Left ventricle myocardium inferior (tissue), 1 donor: ENCODE measurements at regions not wholly inside any gene's neighbourhood (a gene's known extent, or its start where the extent isn't known, plus 50 kb on each side); places are given as distances from the start of the nearest gene placed in this dataset.

Experiments
- DNase-seq: peaks from one replicate; pipeline ENCODE4 v3.0.0-alpha.2; 2020
- H3K27ac ChIP-seq: fragments of 200-600 bp; replicated peaks from 2 replicates; pipeline ENCODE4 v1.8.0; 2021
- H3K27me3 ChIP-seq: fragments of 200-600 bp; 2 replicates; pipeline ENCODE4 v1.8.0; 2021; ENCODE audit warnings: low read depth
- H3K36me3 ChIP-seq: fragments of 200-600 bp; 2 replicates; pipeline ENCODE4 v1.8.0; 2021
- H3K4me1 ChIP-seq: fragments of 200-600 bp; 2 replicates; pipeline ENCODE4 v1.8.0; 2021
- H3K4me3 ChIP-seq: fragments of 200-600 bp; 2 replicates; pipeline ENCODE4 v1.8.0; 2021; ENCODE audit warnings: mild to moderate bottlenecking, moderate library complexity
- H3K9me3 ChIP-seq: fragments of 200-600 bp; replicated peaks from 2 replicates; pipeline ENCODE4 v1.8.0; 2021
- intact Hi-C: fragments of 100-400 bp; cut with micrococcal nuclease; formaldehyde crosslinking; loops from one replicate; pipeline ENCODE4 v1.11.0; 2022
- TF ChIP-seq, protein P1 (sequence below): fragments of 200-600 bp; IDR thresholded peaks from 2 replicates; pipeline ENCODE4 v1.8.0; 2021; ENCODE audit warnings: antibody characterized with exemption, mild to moderate bottlenecking, borderline replicate concordance
- donor health status: DM: no; HTN: yes; CAD: no; lungs with severe emphysema.

DNA sequence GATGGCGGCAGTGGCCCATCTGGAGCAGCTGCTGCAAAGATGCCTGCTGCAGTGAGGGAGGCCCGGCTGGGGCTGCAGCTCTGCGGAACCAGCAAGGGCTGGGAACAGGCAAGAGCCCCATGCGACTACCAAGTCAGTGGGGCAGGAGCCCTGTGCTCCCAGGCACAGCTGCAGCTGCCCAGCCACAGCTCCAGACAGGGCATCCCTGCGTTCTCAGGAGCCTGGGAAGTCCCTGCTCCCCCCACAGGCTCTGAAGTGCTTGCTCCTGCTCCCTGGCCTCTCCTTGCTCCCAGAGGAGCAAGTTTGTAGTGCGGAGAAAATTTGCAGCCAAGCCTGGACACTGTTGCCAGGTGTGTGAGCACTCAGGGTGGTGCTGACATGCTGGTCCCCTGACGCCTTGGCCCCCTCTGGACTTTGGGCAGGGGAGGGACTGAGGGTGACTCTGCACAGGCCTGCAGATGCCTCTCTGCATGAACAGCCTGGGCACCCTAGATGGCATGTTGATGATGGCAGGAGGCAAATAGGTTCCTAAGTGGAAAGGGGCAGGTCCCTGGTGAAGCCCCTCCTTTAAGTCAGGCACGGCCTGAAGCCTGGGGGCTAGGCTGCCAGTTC is 105.6 kb downstream of the LYZL1 start:
- no peak for DNase-seq

DNA sequence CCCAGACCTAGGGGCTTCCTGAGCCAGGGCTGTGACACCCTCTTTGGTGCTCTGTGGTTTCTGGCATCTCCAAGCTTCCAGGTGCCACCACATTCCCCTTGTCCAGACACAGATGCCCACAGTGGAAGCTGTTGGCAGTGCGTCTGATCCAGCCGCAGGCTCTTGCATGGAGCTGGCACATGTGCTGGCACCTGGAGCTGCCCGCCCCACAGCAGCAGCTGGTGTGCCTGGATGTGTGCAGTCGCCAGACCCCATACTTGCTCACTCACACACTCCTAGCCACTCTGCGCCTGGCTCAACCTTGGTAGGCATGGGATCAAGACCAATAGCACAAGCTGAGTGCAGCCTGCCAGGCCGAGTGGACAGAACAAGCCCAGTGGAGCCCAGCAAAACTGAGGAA is 106.5 kb downstream of the LYZL1 start:
- Histone ChIP-seq H3K27me3 (no peaks in the 10 kb centered on the region), H3K27ac (no peak overlapping the region), H3K9me3 (peaks cover under 1% of the 10 kb centered on the region), H3K36me3 (no peaks in the 10 kb centered on the region), H3K4me3 (no peak overlapping the region), H3K4me1 (no peaks in the 10 kb centered on the region)
- intact Hi-C loops: no loop called here
- no peak for DNase-seq
- TF ChIP-seq, protein P1, sequence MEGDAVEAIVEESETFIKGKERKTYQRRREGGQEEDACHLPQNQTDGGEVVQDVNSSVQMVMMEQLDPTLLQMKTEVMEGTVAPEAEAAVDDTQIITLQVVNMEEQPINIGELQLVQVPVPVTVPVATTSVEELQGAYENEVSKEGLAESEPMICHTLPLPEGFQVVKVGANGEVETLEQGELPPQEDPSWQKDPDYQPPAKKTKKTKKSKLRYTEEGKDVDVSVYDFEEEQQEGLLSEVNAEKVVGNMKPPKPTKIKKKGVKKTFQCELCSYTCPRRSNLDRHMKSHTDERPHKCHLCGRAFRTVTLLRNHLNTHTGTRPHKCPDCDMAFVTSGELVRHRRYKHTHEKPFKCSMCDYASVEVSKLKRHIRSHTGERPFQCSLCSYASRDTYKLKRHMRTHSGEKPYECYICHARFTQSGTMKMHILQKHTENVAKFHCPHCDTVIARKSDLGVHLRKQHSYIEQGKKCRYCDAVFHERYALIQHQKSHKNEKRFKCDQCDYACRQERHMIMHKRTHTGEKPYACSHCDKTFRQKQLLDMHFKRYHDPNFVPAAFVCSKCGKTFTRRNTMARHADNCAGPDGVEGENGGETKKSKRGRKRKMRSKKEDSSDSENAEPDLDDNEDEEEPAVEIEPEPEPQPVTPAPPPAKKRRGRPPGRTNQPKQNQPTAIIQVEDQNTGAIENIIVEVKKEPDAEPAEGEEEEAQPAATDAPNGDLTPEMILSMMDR: no peak

More for the DNA sequence above, 105.6 kb downstream of the LYZL1 start:
- TF ChIP-seq, protein P1: no peak
- intact Hi-C loops: no loop called here
- Histone ChIP-seq H3K4me1 (no peaks in the 10 kb centered on the region), H3K4me3 (no peak overlapping the region), H3K27ac (no peak overlapping the region), H3K9me3 (no peaks in the 10 kb centered on the region), H3K27me3 (no peaks in the 10 kb centered on the region), H3K36me3 (no peaks in the 10 kb centered on the region)

DNA sequence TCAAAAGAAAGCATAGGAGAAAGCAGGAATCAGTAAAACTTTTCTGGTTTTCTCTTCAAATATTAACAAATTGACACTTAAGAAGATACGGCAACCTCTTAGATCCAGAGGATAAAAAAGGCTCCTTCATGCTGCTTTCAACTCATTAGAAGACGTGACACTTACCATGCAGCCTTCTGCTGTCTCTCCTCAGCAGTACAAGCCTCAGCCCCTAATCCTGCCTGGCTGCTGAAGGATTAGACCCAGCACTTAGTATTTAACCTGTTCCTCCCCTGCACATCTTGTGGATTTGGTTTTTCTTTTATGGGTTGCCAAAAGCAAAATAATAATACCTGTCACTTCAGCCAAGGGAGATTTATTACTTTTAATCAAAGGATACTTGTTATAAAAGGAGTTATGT is 108.4 kb downstream of the LYZL1 start:
- no peak overlapping the region for H3K27ac ChIP-seq
- no peaks in the 10 kb centered on the region for H3K36me3 ChIP-seq
- TF ChIP-seq, protein P1: no peak
- H3K27me3 ChIP-seq: no peaks in the 10 kb centered on the region
- H3K4me3 ChIP-seq: no peak overlapping the region
- DNase-seq: no peak
- H3K4me1 ChIP-seq: no peaks in the 10 kb centered on the region
- intact Hi-C loops: no loop called here
- H3K9me3 ChIP-seq: peaks cover 15% of the 10 kb centered on the region

DNA sequence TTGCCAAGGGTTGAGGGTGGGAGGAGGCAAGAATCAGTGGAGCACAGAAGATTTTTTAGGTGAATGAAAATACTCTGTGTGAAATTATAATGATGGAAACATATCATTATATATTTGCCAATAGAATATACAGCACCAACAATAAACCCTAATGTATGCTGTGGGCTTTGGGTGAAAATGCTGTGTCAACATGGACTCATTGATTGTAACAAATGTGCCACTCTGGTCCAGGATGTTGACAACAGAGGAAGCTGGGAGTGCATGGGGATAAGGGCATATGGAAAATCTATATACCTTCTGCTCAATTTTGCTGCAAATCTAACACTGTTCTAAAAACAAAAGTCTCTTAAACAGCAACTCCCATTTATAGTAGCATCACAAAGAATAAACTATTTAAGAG is 114.3 kb downstream of the LYZL1 start:
- Histone ChIP-seq H3K36me3 (no peaks in the 10 kb centered on the region), H3K27ac (no peak overlapping the region), H3K9me3 (peaks cover 21% of the 10 kb centered on the region), H3K27me3 (no peaks in the 10 kb centered on the region), H3K4me1 (no peaks in the 10 kb centered on the region), H3K4me3 (no peak overlapping the region)
- no peak for DNase-seq
- intact Hi-C loops: no loop called here
- TF ChIP-seq, protein P1: no peak

DNA sequence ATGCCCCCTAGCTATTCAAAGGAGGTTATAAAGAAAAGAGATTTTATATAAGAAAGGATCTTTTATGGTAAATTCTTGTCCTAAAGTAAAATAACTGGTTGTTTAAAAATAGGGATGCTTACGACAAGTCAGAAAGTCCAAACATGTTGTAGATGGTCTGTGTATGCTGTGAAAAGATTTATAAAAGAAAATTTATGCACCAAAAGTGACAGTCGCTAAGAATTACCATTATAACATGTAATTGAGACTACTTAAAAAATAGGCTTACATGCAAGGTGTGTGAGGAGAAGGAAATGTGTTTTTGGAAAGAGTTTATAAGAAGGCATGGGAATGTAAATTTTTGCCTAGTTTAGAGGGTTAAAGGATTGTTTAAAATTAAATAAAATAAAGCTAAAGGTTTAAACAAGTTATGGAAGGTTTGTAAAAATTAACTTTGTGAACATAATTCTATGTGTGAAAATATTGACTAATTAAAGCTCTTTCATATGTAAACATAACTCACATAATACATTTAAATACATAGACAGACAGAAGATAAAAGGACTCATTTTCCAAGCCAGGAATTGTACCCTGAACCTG is 118.5 kb downstream of the LYZL1 start:
- H3K36me3 ChIP-seq: no peaks in the 10 kb centered on the region
- no peaks in the 10 kb centered on the region for H3K27me3 ChIP-seq
- no peak overlapping the region for H3K27ac ChIP-seq
- peaks cover 5% of the 10 kb centered on the region for H3K9me3 ChIP-seq
- TF ChIP-seq, protein P1: no peak
- no peak for DNase-seq
- intact Hi-C loops: no loop called here
- H3K4me3 ChIP-seq: no peak overlapping the region
- H3K4me1 ChIP-seq: peaks cover 38% of the 10 kb centered on the region
